CD4-positive, alpha-beta T cell (primary cell): ENCODE measurements at regions not wholly inside any gene's neighbourhood (a gene's known extent, or its start where the extent isn't known, plus 50 kb on each side); places are given as distances from the start of the nearest gene placed in this dataset.

ENCODE experiments used
- ATAC-seq: fragments of 200-7000 bp; cut with Tn5 transposase; one replicate; pipeline ENCODE4 v1.10.0; 2022; ENCODE audit warnings: mild to moderate bottlenecking; ENCODE audit not compliant: poor library complexity
- CTCF ChIA-PET: fragments of 350-600 bp; sonication (Branson Sonifier 250); formaldehyde crosslinking; loops from one replicate; lab custom pipeline; 2021; ENCODE audit warnings: antibody characterized with exemption, inconsistent platforms; lab: Charles Lee
- POLR2A ChIA-PET: fragments of 350-600 bp; sonication (Branson Sonifier 250); formaldehyde crosslinking; loops from one replicate; lab custom pipeline; 2021; ENCODE audit warnings: antibody characterized with exemption, inconsistent platforms; lab: Charles Lee
- DNase-seq, 14 experiments: peaks; one replicate each; pipeline ENCODE4 v3.0.0-alpha.2; 2013 to 2020; ENCODE audit warnings: mixed read lengths in 2 of 14
- H3K27ac ChIP-seq, 2 donors: one replicate each; pipeline versions ENCODE4 v1.5.1 to v1.7.0; 2013; ENCODE audit warnings: low read length in 2 of 2, low read depth in 1 of 2, mild to moderate bottlenecking in 1 of 2
- H3K27me3 ChIP-seq, 2 experiments: 1 replicate in 1 of 2; 2 replicates in 1 of 2; pipeline versions ENCODE4 v1.6.1 to v1.7.0; 2013; ENCODE audit warnings: low read length in 2 of 2, control low read depth in 1 of 2, mild to moderate bottlenecking in 1 of 2, moderate library complexity in 1 of 2; ENCODE audit not compliant: insufficient read depth in 2 of 2, control insufficient read depth in 1 of 2
- H3K36me3 ChIP-seq: one replicate; pipeline ENCODE4 v1.6.1; 2013; ENCODE audit warnings: low read length, control low read depth; ENCODE audit not compliant: insufficient read depth
- H3K4me1 ChIP-seq: one replicate; pipeline ENCODE4 v1.6.1; 2013; ENCODE audit warnings: low read length, control low read depth; ENCODE audit not compliant: insufficient read depth
- H3K4me3 ChIP-seq: one replicate; pipeline ENCODE4 v1.5.1; 2013; ENCODE audit warnings: mild to moderate bottlenecking, low read length, moderate library complexity
- H3K9me3 ChIP-seq, 2 experiments: 1 replicate in 1 of 2; 2 replicates in 1 of 2; pipeline versions ENCODE4 v1.6.1 to v1.7.0; 2013; ENCODE audit warnings: low read length in 2 of 2, mild to moderate bottlenecking in 2 of 2, control low read depth in 1 of 2, moderate library complexity in 1 of 2; ENCODE audit not compliant: control insufficient read depth in 1 of 2, insufficient read depth in 1 of 2
- H3K27ac Mint-ChIP-seq: one replicate; pipeline ENCODE4 v1.8.0; 2020; ENCODE audit warnings: mixed read lengths
- H3K27me3 Mint-ChIP-seq: one replicate; pipeline ENCODE4 v1.8.0; 2021; ENCODE audit warnings: mixed read lengths
- H3K36me3 Mint-ChIP-seq: one replicate; pipeline ENCODE4 v1.8.0; 2021; ENCODE audit warnings: low read depth, mixed read lengths
- H3K4me1 Mint-ChIP-seq: one replicate; pipeline ENCODE4 v1.8.0; 2021; ENCODE audit warnings: low read depth, mixed read lengths
- H3K4me3 Mint-ChIP-seq: one replicate; pipeline ENCODE4 v1.8.0; 2020; ENCODE audit warnings: mild to moderate bottlenecking, mixed read lengths
- H3K9me3 Mint-ChIP-seq: one replicate; pipeline ENCODE4 v1.8.0; 2020; ENCODE audit warnings: mixed read lengths
- intact Hi-C, 2 experiments: fragments of 100-400 bp; cut with DNase I in 1 of 2; cut with micrococcal nuclease in 1 of 2; formaldehyde crosslinking; loops; one replicate each; pipeline versions ENCODE4 v1.15.1 to v1.9.0; 2023 to 2025; cut with DNase I, micrococcal nuclease
- TF ChIP-seq, protein P1 (sequence below): fragments of 200-600 bp; IDR thresholded peaks from one replicate; pipeline ENCODE4 v1.8.0; 2022; ENCODE audit warnings: antibody characterized with exemption, mild to moderate bottlenecking

DNA sequence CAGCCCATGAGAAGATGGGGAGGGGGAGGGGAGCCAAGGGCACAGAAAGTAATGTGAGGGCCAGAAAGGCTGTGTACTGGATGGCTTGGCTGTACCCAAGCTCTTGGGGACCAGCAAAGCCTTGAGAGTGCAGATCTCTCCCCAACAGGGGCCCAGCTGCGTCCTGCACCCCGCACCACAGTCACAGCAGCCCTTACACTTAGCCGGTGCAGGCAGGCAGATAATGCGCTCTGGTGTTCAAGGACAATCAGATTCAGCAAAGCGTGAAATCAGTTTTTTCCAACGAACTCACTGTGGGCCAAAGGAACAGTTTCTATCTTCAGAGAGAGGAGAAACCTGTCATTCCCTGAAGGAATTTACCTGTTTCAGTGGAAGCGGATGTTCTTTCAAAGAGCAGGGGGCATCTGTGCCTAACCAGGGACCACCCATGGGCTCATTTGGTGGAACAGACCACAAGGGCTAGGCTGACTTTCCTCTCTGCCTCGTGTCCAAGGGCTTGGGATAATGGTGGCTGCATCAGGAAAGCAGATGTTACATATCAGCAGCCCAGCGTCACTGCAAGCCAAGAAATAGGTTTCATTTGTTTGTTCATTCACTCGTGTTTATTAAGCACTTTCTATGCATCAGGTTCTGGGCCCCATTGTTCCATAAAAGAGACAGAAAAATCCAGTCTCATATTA, 81.2 kb upstream of the SPON1 start:
- TF ChIP-seq, protein P1, sequence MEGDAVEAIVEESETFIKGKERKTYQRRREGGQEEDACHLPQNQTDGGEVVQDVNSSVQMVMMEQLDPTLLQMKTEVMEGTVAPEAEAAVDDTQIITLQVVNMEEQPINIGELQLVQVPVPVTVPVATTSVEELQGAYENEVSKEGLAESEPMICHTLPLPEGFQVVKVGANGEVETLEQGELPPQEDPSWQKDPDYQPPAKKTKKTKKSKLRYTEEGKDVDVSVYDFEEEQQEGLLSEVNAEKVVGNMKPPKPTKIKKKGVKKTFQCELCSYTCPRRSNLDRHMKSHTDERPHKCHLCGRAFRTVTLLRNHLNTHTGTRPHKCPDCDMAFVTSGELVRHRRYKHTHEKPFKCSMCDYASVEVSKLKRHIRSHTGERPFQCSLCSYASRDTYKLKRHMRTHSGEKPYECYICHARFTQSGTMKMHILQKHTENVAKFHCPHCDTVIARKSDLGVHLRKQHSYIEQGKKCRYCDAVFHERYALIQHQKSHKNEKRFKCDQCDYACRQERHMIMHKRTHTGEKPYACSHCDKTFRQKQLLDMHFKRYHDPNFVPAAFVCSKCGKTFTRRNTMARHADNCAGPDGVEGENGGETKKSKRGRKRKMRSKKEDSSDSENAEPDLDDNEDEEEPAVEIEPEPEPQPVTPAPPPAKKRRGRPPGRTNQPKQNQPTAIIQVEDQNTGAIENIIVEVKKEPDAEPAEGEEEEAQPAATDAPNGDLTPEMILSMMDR: no peak
- H3K9me3 ChIP-seq: no peaks in the 10 kb centered on the region
- DNase-seq (no peak), ATAC-seq (no peak)
- Mint-ChIP-seq H3K9me3 (no peaks in the 10 kb centered on the region), H3K4me1 (peaks cover 8% of the 10 kb centered on the region), H3K36me3 (no peaks in the 10 kb centered on the region), H3K4me3 (no peak overlapping the region), H3K27ac (no peak overlapping the region), H3K27me3 (no peaks in the 10 kb centered on the region)
- H3K4me3 ChIP-seq: no peak overlapping the region
- no peaks in the 10 kb centered on the region for H3K4me1 ChIP-seq
- H3K27me3 ChIP-seq: no peaks in the 10 kb centered on the region
- ChIA-PET CTCF (interaction anchor here (1.3 kb wide), 1 partner anchor 9 kb away, joined by 3 read pairs; no protein-coding TSS in a partner anchor), POLR2A (interaction anchor here (1.1 kb wide), 1 partner anchor 12 kb away, joined by 5 read pairs; no protein-coding TSS in a partner anchor)
- no peak overlapping the region for H3K27ac ChIP-seq
- no peaks in the 10 kb centered on the region for H3K36me3 ChIP-seq
- intact Hi-C loops: loop anchor here in 1 of 2 experiments (5.0 kb wide), 1 partner anchor 66 kb away; no protein-coding TSS in a partner anchor

DNA sequence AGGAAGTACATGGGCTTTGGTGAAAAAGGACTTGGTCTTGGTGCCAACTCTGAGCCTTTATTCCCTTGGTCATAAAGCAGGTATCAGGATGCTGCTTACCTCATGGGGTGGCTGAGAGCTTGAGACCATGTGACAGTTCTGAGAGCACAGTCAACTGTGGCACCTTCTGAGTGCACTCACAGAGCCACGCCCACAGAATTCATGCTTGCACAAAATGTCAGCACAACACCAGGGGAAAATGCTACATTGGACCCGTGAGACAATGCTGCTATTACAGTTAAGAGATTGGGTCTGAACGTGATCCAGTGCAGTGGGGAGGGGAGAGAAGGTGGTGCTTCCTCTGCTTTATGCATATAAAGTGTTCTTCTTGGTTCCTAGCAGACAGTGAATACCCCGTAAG, 79.5 kb upstream of the SPON1 start:
- Histone ChIP-seq H3K9me3 (no peaks in the 10 kb centered on the region), H3K4me1 (no peaks in the 10 kb centered on the region), H3K27me3 (no peaks in the 10 kb centered on the region), H3K27ac (no peak overlapping the region), H3K4me3 (no peak overlapping the region), H3K36me3 (no peaks in the 10 kb centered on the region)
- intact Hi-C loops: loop anchor here in 1 of 2 experiments (5.0 kb wide), 1 partner anchor 64 kb away; no protein-coding TSS in a partner anchor
- ChIA-PET CTCF (no interaction called here), POLR2A (interaction anchor here (1.2 to 1.3 kb wide), 2 partner anchors 8 to 14 kb away, joined by 3 to 5 read pairs; no protein-coding TSS in a partner anchor)
- Mint-ChIP-seq H3K9me3 (no peaks in the 10 kb centered on the region), H3K27me3 (no peaks in the 10 kb centered on the region), H3K36me3 (no peaks in the 10 kb centered on the region), H3K4me1 (peaks cover 8% of the 10 kb centered on the region), H3K27ac (no peak overlapping the region), H3K4me3 (no peak overlapping the region)
- TF ChIP-seq, protein P1: no peak
- ATAC-seq (peak; percentile 68), DNase-seq (no peak)

DNA sequence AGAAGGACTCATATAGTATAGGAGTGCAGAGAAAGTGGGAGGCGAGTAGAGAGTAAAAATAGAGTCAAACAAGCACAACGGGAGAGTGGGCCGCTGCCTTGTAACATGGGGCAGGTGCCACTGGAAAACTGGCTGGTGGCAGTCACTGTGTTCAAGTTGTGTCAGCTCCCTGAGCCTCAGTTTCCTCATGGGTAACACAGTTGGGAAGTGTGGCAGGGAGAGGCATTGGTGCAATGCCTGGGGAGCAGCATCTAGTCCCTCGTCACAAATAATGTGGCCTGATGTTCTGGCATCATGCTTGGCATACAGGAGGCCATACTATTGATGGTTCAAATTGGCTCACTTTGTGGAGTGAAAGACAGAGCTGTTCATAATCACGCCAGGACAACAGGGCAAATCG, 78.9 kb upstream of the SPON1 start:
- peaks cover 8% of the 10 kb centered on the region for H3K4me1 Mint-ChIP-seq
- H3K4me1 ChIP-seq: no peaks in the 10 kb centered on the region
- no peaks in the 10 kb centered on the region for H3K9me3 ChIP-seq
- H3K36me3 Mint-ChIP-seq: no peaks in the 10 kb centered on the region
- H3K27me3 Mint-ChIP-seq: no peaks in the 10 kb centered on the region
- H3K36me3 ChIP-seq: no peaks in the 10 kb centered on the region
- H3K4me3 ChIP-seq: no peak overlapping the region
- H3K4me3 Mint-ChIP-seq: no peak overlapping the region
- H3K27ac Mint-ChIP-seq: no peak overlapping the region
- H3K27ac ChIP-seq: no peak overlapping the region
- H3K27me3 ChIP-seq: no peaks in the 10 kb centered on the region
- CTCF ChIA-PET: no interaction called here
- ATAC-seq (no peak), DNase-seq (no peak)
- H3K9me3 Mint-ChIP-seq: no peaks in the 10 kb centered on the region
- POLR2A ChIA-PET: interaction anchor here (1.2 to 1.3 kb wide), 2 partner anchors 8 to 15 kb away, joined by 3 to 5 read pairs; no protein-coding TSS in a partner anchor
- TF ChIP-seq, protein P1: no peak
- intact Hi-C loops: loop anchor here in 1 of 2 experiments (5.0 kb wide), 1 partner anchor 64 kb away; no protein-coding TSS in a partner anchor
